GM12878 (cell line): ENCODE measurements at regions not wholly inside any gene's neighbourhood (a gene's known extent, or its start where the extent isn't known, plus 50 kb on each side); places are given as distances from the start of the nearest gene placed in this dataset.

Experiments
- ATAC-seq: fragments of 200-7000 bp; cut with Tn5 transposase; 3 replicates; pipeline ENCODE4 v1.9.1; 2020; ENCODE audit warnings: mild to moderate bottlenecking, moderate library complexity
- BruUV-seq: library from RNA; stranded (reverse); fragments of 400-500 nt; replicated peaks from 2 replicates; lab custom pipeline; 2021; lab: Mats Ljungman, UMichigan
- CTCF ChIA-PET: fragments of 300-600 bp; sonication (Branson Sonifier 250); formaldehyde crosslinking; extraction: SDS; loops from one replicate; lab custom pipeline; 2021; ENCODE audit warnings: inconsistent platforms; lab: Yijun Ruan, JAX
- POLR2A ChIA-PET: fragments of 350-600 bp; formaldehyde crosslinking; extraction: SDS; loops from one replicate; lab custom pipeline; 2021; ENCODE audit warnings: inconsistent platforms; lab: Charles Lee
- RAD21 ChIA-PET: fragments of 300-600 bp; sonication (Branson Sonifier 250); formaldehyde crosslinking; loops from one replicate; lab custom pipeline; 2023; ENCODE audit warnings: antibody characterized with exemption; ENCODE audit not compliant: unreplicated experiment; lab: Charles Lee
- SMC1A ChIA-PET: fragments of 300-600 bp; sonication (Branson Sonifier 250); formaldehyde crosslinking; loops from one replicate; lab custom pipeline; 2023; ENCODE audit not compliant: unreplicated experiment, uncharacterized antibody; lab: Charles Lee
- DNase-seq: peaks from one replicate; pipeline ENCODE4 v3.0.0-alpha.2; 2011; ENCODE audit warnings: low read depth, low spot score
- FAIRE-seq: peaks from 3 replicates; lab custom pipeline; 2011; peaks lifted over from hg19 to GRCh38; lab: Jason Lieb, UNC
- H2AFZ ChIP-seq: 2 replicates; pipeline ENCODE4 v1.6.0; 2011; ENCODE audit warnings: low read depth, low read length, control low read depth; ENCODE audit not compliant: control insufficient read depth
- H3K27ac ChIP-seq: 2 replicates; pipeline ENCODE4 v1.5.1; 2011; ENCODE audit warnings: control low read depth; ENCODE audit not compliant: control insufficient read depth, insufficient read depth
- H3K27me3 ChIP-seq, 2 experiments: replicated peaks in 1 of 2; 2 replicates each; pipeline versions ENCODE4 v1.6.0 to v1.6.1; 2011; ENCODE audit warnings: low read length in 1 of 2; ENCODE audit not compliant: control insufficient read depth in 2 of 2, insufficient read depth in 2 of 2
- H3K36me3 ChIP-seq, 2 experiments: 2 replicates each; pipeline ENCODE4 v1.5.1; 2011; ENCODE audit warnings: low read length in 1 of 2; ENCODE audit not compliant: control insufficient read depth in 2 of 2, insufficient read depth in 2 of 2
- H3K4me1 ChIP-seq: 2 replicates; pipeline ENCODE4 v1.6.1; 2011; ENCODE audit warnings: mild to moderate bottlenecking, low read length, moderate library complexity, mixed read lengths; ENCODE audit not compliant: control insufficient read depth, insufficient read depth
- H3K4me2 ChIP-seq: 2 replicates; pipeline ENCODE4 v1.6.0; 2011; ENCODE audit warnings: control low read depth; ENCODE audit not compliant: control insufficient read depth, insufficient read depth
- H3K4me3 ChIP-seq: fragments of 200-600 bp; sonication (generic); 2 replicates; pipeline ENCODE4 v1.5.1; 2016
- H3K79me2 ChIP-seq: 2 replicates; pipeline ENCODE4 v1.6.0; 2011; ENCODE audit warnings: low read length; ENCODE audit not compliant: control insufficient read depth, insufficient read depth
- H3K9ac ChIP-seq: 2 replicates; pipeline ENCODE4 v1.8.0; 2011; ENCODE audit warnings: low read length, control low read depth, mixed read lengths; ENCODE audit not compliant: control insufficient read depth, insufficient read depth
- H3K9me3 ChIP-seq: replicated peaks from 3 replicates; pipeline ENCODE4 v1.5.1; 2011; ENCODE audit warnings: mild to moderate bottlenecking, low read length; ENCODE audit not compliant: control insufficient read depth, insufficient read depth
- H4K20me1 ChIP-seq: 2 replicates; pipeline ENCODE4 v1.6.0; 2011; ENCODE audit not compliant: control insufficient read depth, insufficient read depth
- BHLHE40 ChIP-seq, 2 experiments: fragments of 450-650 bp in 1 of 2; IDR thresholded peaks; 2 replicates each; pipeline ENCODE4 v1.6.1; 2011 to 2017; ENCODE audit warnings: low read depth in 2 of 2, borderline replicate concordance in 1 of 2, improper control_type of control experiment in 1 of 2, low read length in 1 of 2, mild to moderate bottlenecking in 1 of 2
- CHD4 ChIP-seq: fragments of 200-600 bp; sonication (generic); IDR thresholded peaks from 2 replicates; pipeline ENCODE4 v1.6.1; 2016; ENCODE audit warnings: mild to moderate bottlenecking
- ETV6 ChIP-seq, 2 experiments: fragments of 450-650 bp in 1 of 2; IDR thresholded peaks in 1 of 2; conservative IDR thresholded peaks in 1 of 2; 2 replicates each; pipeline ENCODE4 v1.6.1; 2014; ENCODE audit warnings: antibody characterized with exemption in 1 of 2, borderline replicate concordance in 1 of 2, low read depth in 1 of 2, mild to moderate bottlenecking in 1 of 2, moderate library complexity in 1 of 2
- IRF5 ChIP-seq: fragments of 450-650 bp; IDR thresholded peaks from 2 replicates; pipeline ENCODE4 v1.6.1; 2017; ENCODE audit warnings: borderline replicate concordance
- MAX ChIP-seq: IDR thresholded peaks from 2 replicates; pipeline ENCODE4 v1.6.1; 2012; ENCODE audit warnings: low read depth, low read length, improper control_type of control experiment
- MTA2 ChIP-seq: fragments of 450-650 bp; IDR thresholded peaks from 2 replicates; pipeline ENCODE4 v1.6.1; 2016; ENCODE audit warnings: low read depth, mild to moderate bottlenecking, moderate library complexity
- MTA3 ChIP-seq: IDR thresholded peaks from 2 replicates; pipeline ENCODE4 v1.6.1; 2012; ENCODE audit warnings: low read length, inconsistent platforms, borderline replicate concordance
- NBN ChIP-seq: fragments of 450-650 bp; IDR thresholded peaks from 2 replicates; pipeline ENCODE4 v1.6.1; 2016
- NFXL1 ChIP-seq: fragments of 450-650 bp; IDR thresholded peaks from 2 replicates; pipeline ENCODE4 v1.6.1; 2017; ENCODE audit warnings: antibody characterized with exemption, mild to moderate bottlenecking, borderline replicate concordance
- REST ChIP-seq: IDR thresholded peaks from 2 replicates; pipeline ENCODE4 v1.6.1; 2012; ENCODE audit warnings: mild to moderate bottlenecking, low read depth, low read length
- SREBF2 ChIP-seq: IDR thresholded peaks from 2 replicates; pipeline ENCODE4 v1.6.1; 2012; ENCODE audit warnings: mild to moderate bottlenecking, low read length
- STAT1 ChIP-seq: fragments of 450-650 bp; conservative IDR thresholded peaks from 2 replicates; pipeline ENCODE4 v1.6.1; 2014; ENCODE audit warnings: antibody characterized with exemption, mild to moderate bottlenecking
- WRNIP1 ChIP-seq: IDR thresholded peaks from 2 replicates; pipeline ENCODE4 v1.6.1; 2011; ENCODE audit warnings: low read depth, low read length, improper control_type of control experiment, borderline replicate concordance
- ZNF217 ChIP-seq: fragments of 450-650 bp; IDR thresholded peaks from 2 replicates; pipeline ENCODE4 v1.6.1; 2017; ENCODE audit warnings: antibody characterized with exemption, mild to moderate bottlenecking
- ZNF622 ChIP-seq: fragments of 450-650 bp; IDR thresholded peaks from 2 replicates; pipeline ENCODE4 v1.6.1; 2017; ENCODE audit warnings: mild to moderate bottlenecking, inconsistent platforms
- WGBS: methylation state at CpG from one replicate; pipeline ENCODE4 v1.1.6; 2016; ENCODE audit warnings: low lambda C conversion rate; ENCODE audit not compliant: insufficient replicate concordance, insufficient coverage; ENCODE audit errors: missing lambda C conversion rate; 5-methylcytosine and 5-hydroxymethylcytosine counted together
- in situ Hi-C: fragments of 300-500 bp; cut with MboI; formaldehyde crosslinking; loops from 9 replicates; pipeline ENCODE4 v1.14.3; 2018; ENCODE audit warnings: mixed read lengths
- intact Hi-C: fragments of 100-400 bp; cut with micrococcal nuclease; formaldehyde crosslinking; loops from one replicate; pipeline ENCODE4 v1.14.2; 2022; ENCODE audit not compliant: unreplicated experiment
- TF ChIP-seq, protein P1 (sequence below): fragments of 150-350 bp; IDR thresholded peaks from 2 replicates; pipeline ENCODE4 v1.6.1; 2016; ENCODE audit warnings: low read depth, low read length

GRCh38 chr22:22751043-22751603 is 106.7 kb downstream of the GGTLC2 start:
- no peak for FAIRE-seq
- ChIA-PET RAD21 (no interaction called here), POLR2A (no interaction called here), CTCF (interaction anchor here (0.8 to 6.7 kb wide), 10 partner anchors 9 to 206 kb away, joined by 3 to 86 read pairs (median 11); no protein-coding TSS in a partner anchor), SMC1A (no interaction called here)
- no TSS peak for BruUV-seq
- no peak overlapping the region for H3K9ac ChIP-seq
- no peak for ATAC-seq
- DNase-seq, result no peak
- intact Hi-C loops, result loop anchor here (5.0 kb wide), 1 partner anchor 51 kb away; no protein-coding TSS in a partner anchor
- no peak overlapping the region for H3K4me2 ChIP-seq
- 37% methylated on average over 2 of the region's 2 CpGs for WGBS
- H3K79me2 ChIP-seq, result no peaks in the 10 kb centered on the region
- H3K4me3 ChIP-seq, result no peak overlapping the region
- H3K9me3 ChIP-seq, result no peaks in the 10 kb centered on the region
- no peak overlapping the region for H2AFZ ChIP-seq
- no peaks in the 10 kb centered on the region for H3K36me3 ChIP-seq
- H4K20me1 ChIP-seq, result no peaks in the 10 kb centered on the region
- H3K27me3 ChIP-seq, result no peaks in the 10 kb centered on the region
- no peaks in the 10 kb centered on the region; the same call in 1 of the 2 replicates for H3K4me1 ChIP-seq
- no peak overlapping the region for H3K27ac ChIP-seq
- TF ChIP-seq ZNF622 (no peak), IRF5 (no peak), BHLHE40 (IDR thresholded peaks at IDR 0.05; ENCODE audit: borderline replicate concordance in 1 of 2, low read depth in 2 of 2, low read length in 1 of 2) (no peak), ZNF217 (no peak), STAT1 (no peak), NFXL1 (no peak), SREBF2 (no peak), WRNIP1 (no peak), CHD4 (no peak), REST (no peak), MAX (no peak), NBN (no peak), ETV6 (conservative IDR thresholded peaks at IDR 0.05 in 1 of 2, IDR thresholded peaks at IDR 0.05 in 1 of 2; ENCODE audit: borderline replicate concordance in 1 of 2, low read depth in 1 of 2) (no peak), MTA2 (no peak), MTA3 (no peak)
- TF ChIP-seq, protein P1, sequence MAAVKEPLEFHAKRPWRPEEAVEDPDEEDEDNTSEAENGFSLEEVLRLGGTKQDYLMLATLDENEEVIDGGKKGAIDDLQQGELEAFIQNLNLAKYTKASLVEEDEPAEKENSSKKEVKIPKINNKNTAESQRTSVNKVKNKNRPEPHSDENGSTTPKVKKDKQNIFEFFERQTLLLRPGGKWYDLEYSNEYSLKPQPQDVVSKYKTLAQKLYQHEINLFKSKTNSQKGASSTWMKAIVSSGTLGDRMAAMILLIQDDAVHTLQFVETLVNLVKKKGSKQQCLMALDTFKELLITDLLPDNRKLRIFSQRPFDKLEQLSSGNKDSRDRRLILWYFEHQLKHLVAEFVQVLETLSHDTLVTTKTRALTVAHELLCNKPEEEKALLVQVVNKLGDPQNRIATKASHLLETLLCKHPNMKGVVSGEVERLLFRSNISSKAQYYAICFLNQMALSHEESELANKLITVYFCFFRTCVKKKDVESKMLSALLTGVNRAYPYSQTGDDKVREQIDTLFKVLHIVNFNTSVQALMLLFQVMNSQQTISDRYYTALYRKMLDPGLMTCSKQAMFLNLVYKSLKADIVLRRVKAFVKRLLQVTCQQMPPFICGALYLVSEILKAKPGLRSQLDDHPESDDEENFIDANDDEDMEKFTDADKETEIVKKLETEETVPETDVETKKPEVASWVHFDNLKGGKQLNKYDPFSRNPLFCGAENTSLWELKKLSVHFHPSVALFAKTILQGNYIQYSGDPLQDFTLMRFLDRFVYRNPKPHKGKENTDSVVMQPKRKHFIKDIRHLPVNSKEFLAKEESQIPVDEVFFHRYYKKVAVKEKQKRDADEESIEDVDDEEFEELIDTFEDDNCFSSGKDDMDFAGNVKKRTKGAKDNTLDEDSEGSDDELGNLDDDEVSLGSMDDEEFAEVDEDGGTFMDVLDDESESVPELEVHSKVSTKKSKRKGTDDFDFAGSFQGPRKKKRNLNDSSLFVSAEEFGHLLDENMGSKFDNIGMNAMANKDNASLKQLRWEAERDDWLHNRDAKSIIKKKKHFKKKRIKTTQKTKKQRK, result no peak
- TF ChIP-seq, all 136 proteins: peak for 0
- in situ Hi-C loops, result no loop called here
